Hypothalamus (tissue), 51 donors: ENCODE measurements at regions not wholly inside any gene's neighbourhood (a gene's known extent, or its start where the extent isn't known, plus 50 kb on each side); places are given as distances from the start of the nearest gene placed in this dataset.

ENCODE experiments used
- DNase-seq, 51 donors: peaks; one replicate each; lab custom pipeline; 2025; lab: John Stamatoyannopoulos, UW

DNA sequence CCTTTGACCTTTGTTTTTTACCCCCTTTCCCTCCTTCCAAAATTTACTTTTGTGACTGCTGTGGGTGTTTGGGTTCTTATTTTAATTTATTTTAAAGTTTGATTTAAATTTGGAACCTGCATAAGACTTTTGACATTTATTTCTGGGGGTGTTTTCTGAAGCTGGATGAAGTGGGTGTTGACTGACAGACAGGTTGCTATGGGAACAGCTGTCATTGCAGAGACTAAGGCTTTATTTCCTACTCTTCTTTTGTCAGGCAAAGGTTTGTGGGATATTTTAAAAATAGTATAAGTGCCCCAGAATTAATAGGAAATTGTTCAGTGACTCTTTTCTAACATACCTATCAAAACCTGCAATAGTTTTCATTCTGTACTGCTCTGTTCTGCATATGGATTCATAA is 290.8 kb upstream of the ESRRG start:
- DNase-seq: peak in 1 of 51 donors; percentile 41

DNA sequence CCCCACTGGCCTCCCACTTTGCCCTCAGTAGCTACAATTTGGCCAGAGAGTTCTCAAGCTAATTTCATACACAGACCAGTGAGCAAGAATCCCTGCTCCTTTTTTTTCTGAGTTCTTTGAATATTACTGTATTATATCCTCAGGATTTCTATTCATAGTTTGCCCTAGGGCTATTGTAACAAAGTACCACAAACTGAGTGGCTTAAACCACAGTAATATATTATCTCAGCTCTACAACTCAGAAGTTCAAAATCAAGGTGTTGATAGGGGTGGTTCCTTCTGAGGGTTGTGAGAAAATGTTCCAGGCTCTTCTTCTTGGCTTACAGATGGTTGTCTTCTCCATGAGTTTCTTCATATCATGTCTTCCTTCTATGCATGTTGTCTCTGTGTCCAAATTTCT is 289.4 kb upstream of the ESRRG start:
- DNase-seq: no peak

DNA sequence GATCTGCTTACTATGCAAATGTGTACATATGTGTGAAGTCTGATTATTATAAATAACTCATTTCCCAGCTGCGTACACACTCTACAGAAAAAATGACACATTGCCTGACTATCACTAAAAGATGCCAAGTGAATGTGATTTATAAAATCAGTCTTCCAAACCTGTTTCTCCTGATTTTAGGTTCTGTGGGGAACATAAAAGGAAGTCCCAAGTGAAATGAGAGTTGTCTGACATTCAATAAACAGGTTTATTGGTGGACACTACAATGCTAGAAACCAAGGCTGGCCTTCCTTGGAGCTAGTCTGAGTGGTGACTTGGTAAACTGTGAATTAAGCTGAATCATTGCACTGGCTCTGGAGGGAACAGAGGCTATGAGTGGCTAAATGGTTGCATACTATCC is 287.9 kb upstream of the ESRRG start:
- DNase-seq: no peak

DNA sequence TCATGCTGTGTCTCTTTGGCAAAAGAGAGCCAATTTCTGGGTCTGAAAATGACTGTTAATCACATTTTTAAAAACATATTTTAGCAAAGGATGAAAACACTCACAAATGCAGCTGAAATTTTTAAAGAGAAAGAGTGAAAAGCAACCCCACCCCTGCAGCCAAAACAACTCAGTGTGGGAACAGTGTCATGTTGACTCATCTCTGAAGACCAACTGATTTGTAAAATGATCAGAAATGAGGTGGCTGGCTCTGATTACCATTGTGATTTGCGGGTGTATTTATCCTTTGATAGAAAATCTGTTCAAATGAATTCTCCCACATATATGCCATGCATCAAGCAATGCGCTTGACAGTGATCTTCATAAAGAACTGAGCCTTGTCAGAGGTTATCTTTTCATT is 287.0 kb upstream of the ESRRG start:
- no peak for DNase-seq

DNA sequence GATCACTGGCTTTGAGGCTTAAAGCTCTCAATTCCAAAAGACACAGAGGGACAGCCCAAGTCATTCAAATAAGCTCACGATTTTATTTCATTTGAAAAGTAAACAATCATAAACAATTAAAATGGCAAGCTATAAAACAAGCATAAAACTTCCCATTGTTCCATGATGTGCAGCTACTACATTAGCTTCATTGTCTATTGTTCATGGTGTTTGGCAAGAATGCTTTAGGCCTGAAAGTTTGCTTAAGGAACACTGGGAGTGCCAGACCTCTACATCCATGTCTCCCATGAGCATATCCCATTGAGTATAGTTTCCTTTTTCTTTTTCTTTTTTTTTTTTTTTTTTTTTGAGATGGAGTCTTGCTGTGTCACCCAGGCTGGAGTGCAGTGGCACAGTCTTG is 286.1 kb upstream of the ESRRG start:
- DNase-seq: peak in 3 of 51 donors; percentile 2 to 60 (median 38)

DNA sequence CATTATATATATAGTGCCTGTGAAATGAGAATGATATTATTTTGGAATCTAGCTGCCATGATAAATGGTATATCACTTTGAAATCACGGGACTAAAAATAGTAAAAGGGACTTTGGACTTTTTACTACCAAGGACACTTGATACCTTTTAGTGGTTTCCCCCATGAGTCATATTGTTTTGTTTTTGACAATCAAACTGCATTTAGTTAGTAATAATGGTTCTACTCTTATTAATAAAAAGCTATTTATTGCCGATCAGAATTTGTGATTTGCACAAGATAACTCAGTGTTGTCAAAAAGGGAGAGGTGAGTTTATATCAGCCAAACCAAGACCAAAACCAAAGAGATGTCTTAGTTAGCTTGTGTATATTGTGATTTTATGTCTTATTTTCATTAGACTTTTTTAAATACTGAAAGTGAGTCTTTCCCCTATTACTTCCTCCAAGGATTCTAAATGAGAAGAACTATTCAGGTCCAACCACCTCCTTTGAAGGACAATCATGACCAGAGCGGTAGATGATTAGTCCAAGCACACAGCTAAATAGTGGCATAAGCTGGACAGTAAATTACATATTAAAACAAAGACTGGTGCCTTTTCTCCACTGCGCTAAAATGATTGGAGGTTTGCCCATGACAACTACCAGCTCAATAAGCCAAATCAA is 281.7 kb upstream of the ESRRG start:
- no peak for DNase-seq

DNA sequence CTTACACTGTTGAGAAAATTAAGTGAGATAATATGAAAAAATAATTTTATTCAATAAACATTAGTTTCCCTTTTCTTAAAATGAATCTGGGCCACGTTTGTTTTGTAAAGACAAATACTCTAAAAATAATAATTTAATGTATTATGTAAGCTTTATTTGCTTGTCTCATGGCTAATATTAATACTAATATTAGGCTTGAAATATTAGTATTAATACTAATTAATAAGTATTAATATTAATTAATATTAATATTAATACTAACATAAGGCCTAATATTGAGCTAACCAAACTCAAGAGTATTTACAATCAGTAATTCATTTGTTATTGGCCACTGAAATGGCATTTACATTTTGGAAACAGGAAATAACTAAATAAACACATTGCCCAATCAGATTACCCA is 280.1 kb upstream of the ESRRG start:
- DNase-seq: no peak

DNA sequence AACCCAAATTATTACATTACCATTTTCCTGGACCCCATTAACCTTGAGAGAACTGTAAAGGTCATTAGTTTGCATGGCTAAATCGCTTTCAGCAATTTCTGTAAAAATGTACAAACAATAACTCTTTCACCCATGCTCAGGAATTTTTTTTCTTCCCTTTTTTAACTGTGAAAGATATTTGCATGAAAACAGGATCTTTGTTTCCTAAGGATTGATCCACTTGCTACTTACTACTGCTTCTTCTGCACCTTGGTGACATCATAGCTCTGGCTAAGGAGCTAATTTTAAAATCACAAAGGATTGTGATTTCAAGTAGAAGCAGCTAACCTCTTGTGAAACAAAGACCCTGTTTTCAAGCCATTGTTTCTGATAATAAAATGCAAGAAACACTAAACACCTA is 274.6 kb upstream of the ESRRG start:
- no peak for DNase-seq

DNA sequence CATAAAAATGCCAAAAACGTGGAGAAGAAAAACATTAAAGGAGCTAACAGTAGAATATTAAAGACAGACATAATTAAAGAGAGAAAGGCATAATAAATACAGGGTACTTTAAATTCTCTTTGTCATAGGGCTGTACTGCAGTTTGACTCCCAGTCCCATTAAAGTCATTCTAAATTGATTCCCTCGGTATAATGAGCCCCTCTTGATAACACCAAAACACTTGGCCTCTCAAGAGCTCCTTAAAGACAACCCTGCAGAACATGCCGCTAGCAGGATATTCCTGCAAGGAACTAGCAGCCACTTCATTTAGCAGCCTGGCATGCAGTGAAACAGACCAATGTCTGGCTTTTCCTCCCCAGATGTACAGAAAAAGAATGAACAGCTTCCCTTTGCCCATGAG is 273.8 kb upstream of the ESRRG start:
- no peak for DNase-seq

DNA sequence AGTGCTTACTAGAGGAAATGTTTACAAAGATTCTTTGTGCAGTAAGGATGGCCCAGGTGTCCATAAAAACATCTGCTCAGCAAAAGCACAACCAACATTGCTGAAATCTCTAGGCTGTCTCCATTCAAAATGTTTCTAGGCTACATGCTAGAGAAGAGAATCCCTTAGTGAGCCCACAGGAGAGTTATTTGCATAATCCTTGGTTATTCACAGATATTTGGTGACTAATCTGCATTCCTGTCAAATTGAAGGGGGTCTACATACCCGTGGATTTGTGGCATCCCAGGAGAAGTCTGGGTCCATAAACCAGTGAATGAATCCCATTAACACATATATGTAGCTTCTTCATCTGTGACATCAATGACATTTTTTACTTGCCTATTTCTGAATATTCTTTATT is 261.3 kb upstream of the ESRRG start:
- DNase-seq: no peak

DNA sequence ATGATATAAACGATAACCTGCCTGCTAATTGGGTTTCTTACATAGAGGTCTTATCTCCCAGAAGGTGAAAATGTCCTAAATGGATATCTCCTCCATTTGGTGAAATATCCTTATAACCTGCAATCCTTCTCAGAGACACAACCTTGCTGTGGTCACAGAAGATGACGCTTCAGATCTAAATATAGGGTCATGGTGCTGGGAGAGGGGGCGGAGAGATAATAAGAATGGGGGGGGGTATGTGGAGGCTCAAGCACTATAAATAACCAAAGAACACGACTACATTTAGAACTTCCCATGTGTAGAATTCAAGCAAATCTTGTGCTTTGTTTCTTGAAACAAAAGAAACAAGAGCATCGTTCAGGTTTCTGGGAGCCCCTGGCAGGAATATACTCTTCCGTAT is 260.6 kb upstream of the ESRRG start:
- DNase-seq: no peak

DNA sequence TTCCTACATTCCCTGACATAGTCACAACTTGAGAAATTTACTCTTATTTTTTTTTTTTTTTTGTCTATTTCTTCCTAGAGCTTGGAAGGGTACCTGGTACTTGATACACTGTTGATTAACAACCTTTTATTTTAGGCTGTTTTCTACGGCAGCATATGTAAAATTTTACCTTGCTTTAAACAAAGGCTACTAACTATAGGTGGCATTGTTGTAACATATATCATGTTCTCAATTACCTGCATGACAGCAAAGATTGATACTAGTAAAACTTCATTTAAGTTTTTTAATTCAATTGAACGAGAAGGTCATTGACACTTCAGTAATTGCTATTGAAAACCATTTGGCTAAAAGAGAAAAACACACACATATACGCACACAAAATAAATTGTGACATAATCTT is 238.3 kb upstream of the ESRRG start:
- no peak for DNase-seq

DNA sequence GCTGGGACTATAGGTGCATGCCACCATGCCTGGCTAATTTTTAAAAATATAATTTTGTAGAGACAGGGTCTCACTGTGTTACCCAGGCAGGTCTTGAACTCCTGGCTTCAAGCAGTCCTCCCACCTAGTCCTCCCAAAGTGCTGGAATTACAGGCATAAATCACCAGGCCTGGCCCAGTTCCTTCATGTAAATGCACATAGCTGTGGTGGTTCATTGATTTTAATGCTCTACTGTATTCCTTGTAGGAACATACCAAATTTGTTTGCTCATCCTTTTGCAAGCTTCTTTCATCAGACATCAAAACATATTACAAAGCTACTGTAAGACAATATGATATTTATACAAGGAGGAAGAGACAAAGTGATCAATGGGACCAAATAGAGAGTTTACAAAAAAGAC is 237.5 kb upstream of the ESRRG start:
- no peak for DNase-seq

DNA sequence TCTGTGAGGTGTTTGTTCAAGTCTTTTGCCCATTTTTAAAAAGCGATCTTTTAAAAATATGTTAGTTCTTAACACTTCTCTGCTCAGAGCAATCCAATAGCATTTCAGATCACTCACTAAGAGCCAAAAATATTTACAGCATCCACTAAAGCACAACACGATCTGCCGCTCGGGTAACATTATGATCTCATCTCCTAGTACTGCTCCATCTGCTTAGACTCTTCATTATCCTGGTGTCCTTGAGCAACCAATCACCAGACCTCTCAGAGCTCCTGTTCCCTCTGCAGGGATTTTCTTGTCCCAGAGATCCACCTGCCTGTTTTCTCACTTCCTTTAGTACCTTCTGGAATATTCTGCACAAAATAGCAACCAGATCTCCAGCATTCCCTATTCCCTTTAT is 235.3 kb upstream of the ESRRG start:
- no peak for DNase-seq

DNA sequence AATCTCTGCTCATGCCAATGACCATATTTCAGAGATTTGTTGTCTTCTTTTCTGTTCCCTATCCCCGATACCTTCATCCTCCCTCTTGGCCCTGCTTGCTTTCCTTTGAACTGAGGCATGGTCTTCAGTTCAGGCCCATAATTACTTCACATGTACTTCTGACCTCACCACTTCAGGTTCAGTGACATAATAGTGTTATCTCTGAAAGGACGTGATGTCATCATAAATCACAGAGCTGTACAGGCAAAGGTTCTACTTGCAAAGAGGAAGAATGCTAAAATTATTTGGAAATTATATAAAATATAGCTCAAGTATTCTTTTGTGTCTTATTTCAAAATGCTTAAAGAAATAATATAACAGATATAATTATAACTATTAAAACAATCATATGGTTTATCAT is 230.3 kb upstream of the ESRRG start:
- no peak for DNase-seq

DNA sequence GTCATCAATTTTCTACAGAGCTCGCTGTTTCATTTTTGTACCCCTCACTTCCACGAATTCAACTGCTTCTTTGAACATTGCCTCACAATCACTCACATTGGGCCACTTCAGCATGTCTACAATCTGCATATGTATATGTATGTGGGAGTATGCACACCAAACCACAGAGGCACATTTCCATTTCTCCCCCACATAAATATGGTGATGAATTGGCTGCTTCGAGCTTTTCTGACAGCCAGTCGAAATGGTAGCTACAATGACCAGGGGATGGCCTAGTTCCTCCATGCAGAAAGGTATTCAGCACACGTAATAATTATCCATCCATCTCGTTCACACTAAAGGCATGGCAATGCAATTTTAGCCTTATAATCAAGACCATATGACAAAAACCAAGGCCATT is 229.6 kb upstream of the ESRRG start:
- no peak for DNase-seq

DNA sequence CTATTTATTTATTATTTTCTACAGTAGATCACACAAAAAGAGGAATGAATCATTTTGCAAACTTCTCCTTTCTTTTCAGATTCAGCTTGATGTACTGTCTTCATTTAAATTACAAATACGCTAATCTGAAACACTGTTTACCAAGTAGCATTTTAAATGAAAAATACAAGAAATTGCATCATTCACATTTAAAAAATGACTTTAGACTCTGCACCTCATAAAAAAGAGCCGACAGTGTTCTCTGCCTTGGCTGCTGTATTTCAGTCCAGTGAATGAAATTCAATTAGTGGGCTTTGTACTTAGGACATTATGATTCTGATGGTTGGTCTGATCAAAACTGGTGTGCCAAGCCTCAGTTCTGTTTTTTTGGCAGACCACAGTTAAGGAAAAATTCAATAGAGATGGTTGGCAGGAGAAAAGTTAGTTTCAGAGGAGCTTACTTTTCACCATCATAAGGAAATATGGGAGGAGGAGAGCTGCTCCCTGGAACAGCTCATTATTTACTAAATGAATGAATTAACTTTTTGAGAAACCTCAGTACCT is 222.4 kb upstream of the ESRRG start:
- peak in 7 of 51 donors; percentile 1 to 34 (median 4) for DNase-seq

DNA sequence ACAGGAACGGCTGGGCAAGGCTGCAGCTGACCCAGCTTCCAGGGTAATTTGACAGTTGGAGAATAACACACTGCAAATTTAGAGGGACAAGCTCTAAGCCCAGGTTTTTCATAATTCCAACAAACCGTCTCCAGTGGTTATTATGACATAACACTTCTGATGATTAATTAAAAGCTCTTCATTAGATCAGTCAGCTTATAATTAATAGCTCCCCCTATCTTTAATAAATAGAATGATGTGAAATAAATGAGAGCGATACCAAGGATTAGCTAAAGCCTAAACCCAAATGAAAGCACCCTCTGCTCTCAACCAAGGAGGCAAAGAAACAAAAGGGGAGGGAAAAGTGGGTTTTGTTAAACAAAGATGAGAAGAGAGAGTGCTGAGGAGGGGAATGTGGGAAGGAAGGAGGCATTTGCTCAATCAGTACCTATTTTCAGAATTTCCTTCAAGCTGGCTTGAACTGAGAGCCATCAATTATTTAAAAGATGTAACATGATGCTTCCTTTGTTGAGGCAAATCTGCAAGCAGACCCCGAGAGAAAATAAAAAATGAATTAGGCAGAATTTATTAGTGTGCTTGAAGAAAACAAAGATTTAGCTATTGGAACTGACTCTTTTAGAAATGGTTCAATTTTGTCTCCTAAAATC is 221.8 kb upstream of the ESRRG start:
- no peak for DNase-seq

DNA sequence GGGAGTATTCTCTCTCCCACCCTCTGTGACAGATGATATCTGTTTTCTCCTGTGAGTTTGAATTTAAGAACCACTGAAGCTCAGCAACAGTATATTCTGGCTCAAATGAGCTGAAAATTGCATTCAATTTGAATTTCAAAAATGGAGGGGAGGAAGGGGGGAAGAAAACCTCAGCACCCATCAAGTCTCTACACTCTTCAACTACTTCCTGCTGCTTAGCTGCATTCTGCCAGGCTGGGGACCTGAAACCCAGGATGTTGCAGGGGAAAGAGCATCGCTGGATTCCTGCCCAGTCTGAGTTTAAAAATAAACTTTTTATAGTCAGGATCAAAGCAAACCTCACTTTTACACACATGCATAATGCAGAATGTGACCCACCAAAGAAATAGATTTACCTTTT is 214.3 kb upstream of the ESRRG start:
- no peak for DNase-seq

DNA sequence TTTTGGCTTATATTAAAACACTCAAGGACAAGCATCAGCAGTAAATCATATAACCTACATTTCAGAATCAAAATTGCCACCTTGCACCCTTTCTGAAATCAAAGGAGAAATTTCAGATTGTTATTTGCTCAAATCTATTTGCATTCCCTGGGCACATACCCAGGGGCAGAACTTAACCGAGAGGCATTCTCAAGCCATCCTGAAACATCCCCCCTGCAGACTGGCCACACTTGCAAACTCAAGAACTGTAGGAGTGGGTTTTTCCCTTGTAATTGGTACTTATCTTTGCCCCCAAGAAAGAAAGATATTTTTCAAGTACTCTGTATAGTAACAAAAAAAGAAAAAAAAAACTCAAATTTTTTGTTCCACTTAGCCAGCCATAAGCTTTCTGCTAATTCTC is 213.6 kb upstream of the ESRRG start:
- no peak for DNase-seq

DNA sequence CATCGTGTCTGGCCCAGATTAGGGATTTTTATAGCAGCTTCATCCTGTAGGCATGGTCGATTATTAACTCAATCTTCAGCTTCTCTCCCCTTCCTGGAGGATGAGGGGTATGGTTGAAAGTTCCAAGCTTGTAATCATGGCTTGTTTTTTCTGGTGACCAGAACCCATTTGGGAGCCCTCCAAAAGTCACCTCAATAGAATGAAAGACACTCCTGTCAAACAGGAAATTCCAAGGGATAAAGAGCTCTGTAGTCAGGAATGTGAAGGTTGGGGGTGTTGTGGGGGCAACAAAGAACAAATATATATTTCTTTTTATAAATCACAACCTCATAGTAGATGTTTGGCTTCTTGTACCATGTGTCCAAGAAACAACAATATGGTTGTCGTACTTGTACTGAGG is 212.7 kb upstream of the ESRRG start:
- no peak for DNase-seq

DNA sequence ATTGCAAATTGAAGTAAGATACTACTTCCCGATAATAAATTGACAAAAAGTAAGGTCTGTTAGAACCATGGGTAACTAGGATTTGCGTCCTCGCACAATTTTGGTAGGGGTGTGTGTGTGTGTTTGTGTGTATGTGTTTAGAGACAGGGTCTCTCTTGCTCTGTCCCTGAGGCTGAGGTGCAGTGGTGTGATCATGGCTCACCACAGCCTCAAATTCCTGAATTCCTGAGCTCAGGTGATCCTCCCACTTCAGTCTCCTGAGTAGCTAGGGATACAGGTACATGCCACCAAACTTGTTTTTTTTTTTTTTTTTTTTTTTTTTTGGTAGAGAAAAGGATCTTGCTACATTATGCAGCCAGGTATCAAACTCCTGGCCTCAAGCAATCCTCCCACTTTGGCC is 209.2 kb upstream of the ESRRG start:
- no peak for DNase-seq
